Activated T-cell treated with anti-CD3 and anti-CD28 coated beads for 48 hours (primary cell): ENCODE measurements at regions not wholly inside any gene's neighbourhood (a gene's known extent, or its start where the extent isn't known, plus 50 kb on each side); places are given as distances from the start of the nearest gene placed in this dataset.

Experiments used
- DNase-seq: peaks from one replicate; pipeline ENCODE4 v3.0.0-alpha.2; 2020; ENCODE audit warnings: low read depth

GRCh38 chr5:5634817-5635216, 212.3 kb downstream of the ICE1 start:
- DNase-seq, result no peak

- DNase-seq, result no peak
Measured at GRCh38 chr5:5633579-5633978, 211.1 kb downstream of the ICE1 start.

GRCh38 chr5:5632678-5633077, 210.2 kb downstream of the ICE1 start:
- DNase-seq, result no peak

- DNase-seq, result no peak
Measured at GRCh38 chr5:5629607-5629978, 207.1 kb downstream of the ICE1 start.

GRCh38 chr5:5628866-5629606, 206.6 kb downstream of the ICE1 start:
- DNase-seq, result no peak

GRCh38 chr5:5626412-5626811, 203.9 kb downstream of the ICE1 start:
- no peak for DNase-seq

- no peak for DNase-seq
Measured at GRCh38 chr5:5625491-5625890, 203.0 kb downstream of the ICE1 start.

- no peak for DNase-seq
Measured at GRCh38 chr5:5623397-5623796, 200.9 kb downstream of the ICE1 start.

- no peak for DNase-seq
Measured at GRCh38 chr5:5622806-5623205, 200.3 kb downstream of the ICE1 start.

- no peak for DNase-seq
Measured at GRCh38 chr5:5619546-5619945, 197.1 kb downstream of the ICE1 start.

- DNase-seq, result no peak
Measured at GRCh38 chr5:5617024-5617423, 194.5 kb downstream of the ICE1 start.

- no peak for DNase-seq
Measured at GRCh38 chr5:5616247-5616895, 193.9 kb downstream of the ICE1 start.

- DNase-seq, result no peak
Measured at GRCh38 chr5:5615569-5615968, 193.1 kb downstream of the ICE1 start.

- DNase-seq, result no peak
Measured at GRCh38 chr5:5613261-5613990, 190.9 kb downstream of the ICE1 start.

- no peak for DNase-seq
Measured at GRCh38 chr5:5612096-5612495, 189.6 kb downstream of the ICE1 start.

- DNase-seq, result no peak
Measured at GRCh38 chr5:5609935-5610334, 187.5 kb downstream of the ICE1 start.

GRCh38 chr5:5605170-5605764, 182.8 kb downstream of the ICE1 start:
- DNase-seq, result no peak

- DNase-seq, result no peak
Measured at GRCh38 chr5:5602554-5602953, 180.1 kb downstream of the ICE1 start.

- DNase-seq, result no peak
Measured at GRCh38 chr5:5598547-5599113, 176.2 kb downstream of the ICE1 start.

- no peak for DNase-seq
Measured at GRCh38 chr5:5593391-5593790, 170.9 kb downstream of the ICE1 start.

GRCh38 chr5:5592541-5592940, 170.1 kb downstream of the ICE1 start:
- DNase-seq, result no peak

GRCh38 chr5:5591567-5591966, 169.1 kb downstream of the ICE1 start:
- DNase-seq, result no peak

GRCh38 chr5:5589857-5590256, 167.4 kb downstream of the ICE1 start:
- DNase-seq, result no peak
